ENCODE measurements at regions not wholly inside any gene's neighbourhood (a gene's known extent, or its start where the extent isn't known, plus 50 kb on each side); places are given as distances from the start of the nearest gene placed in this dataset.
"Not testable (repeated sequence)": the region's sequence is repeated elsewhere in the genome, so short reads cannot be mapped to it uniquely, and the experiment has no call there.

DNA sequence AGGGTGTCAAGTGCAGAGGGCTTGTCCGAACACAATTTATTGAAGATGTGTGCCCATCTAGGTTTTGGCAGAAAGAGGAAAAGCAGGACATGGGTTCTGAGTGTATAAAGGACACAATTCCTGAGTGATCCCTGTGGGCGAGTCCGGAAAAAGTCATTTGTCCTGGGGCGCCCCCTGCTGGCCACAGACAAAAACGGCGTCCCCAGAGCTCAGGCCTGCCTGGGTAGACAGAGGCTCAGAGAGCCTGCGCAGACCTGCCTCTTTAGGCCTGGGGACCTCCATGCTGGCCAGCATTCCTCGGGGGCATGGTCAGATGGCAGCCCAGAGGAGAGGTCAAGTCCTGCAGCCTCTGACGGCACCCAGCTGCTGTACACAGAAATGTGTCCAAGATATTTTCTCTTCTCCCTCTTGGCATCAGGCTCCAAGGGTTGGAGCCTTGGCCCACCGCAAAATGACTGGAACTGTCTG is 65.5 kb upstream of the LRP8 start:
- peak; percentile 50 for DNase-seq (ENCODE audit: low read depth)
- no peak overlapping the region for H3K4me3 ChIP-seq (ENCODE audit: low read length)
- TF ChIP-seq, protein P1, sequence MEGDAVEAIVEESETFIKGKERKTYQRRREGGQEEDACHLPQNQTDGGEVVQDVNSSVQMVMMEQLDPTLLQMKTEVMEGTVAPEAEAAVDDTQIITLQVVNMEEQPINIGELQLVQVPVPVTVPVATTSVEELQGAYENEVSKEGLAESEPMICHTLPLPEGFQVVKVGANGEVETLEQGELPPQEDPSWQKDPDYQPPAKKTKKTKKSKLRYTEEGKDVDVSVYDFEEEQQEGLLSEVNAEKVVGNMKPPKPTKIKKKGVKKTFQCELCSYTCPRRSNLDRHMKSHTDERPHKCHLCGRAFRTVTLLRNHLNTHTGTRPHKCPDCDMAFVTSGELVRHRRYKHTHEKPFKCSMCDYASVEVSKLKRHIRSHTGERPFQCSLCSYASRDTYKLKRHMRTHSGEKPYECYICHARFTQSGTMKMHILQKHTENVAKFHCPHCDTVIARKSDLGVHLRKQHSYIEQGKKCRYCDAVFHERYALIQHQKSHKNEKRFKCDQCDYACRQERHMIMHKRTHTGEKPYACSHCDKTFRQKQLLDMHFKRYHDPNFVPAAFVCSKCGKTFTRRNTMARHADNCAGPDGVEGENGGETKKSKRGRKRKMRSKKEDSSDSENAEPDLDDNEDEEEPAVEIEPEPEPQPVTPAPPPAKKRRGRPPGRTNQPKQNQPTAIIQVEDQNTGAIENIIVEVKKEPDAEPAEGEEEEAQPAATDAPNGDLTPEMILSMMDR (conservative IDR thresholded peaks at IDR 0.05; ENCODE audit: low read length), result peak; percentile 77

DNA sequence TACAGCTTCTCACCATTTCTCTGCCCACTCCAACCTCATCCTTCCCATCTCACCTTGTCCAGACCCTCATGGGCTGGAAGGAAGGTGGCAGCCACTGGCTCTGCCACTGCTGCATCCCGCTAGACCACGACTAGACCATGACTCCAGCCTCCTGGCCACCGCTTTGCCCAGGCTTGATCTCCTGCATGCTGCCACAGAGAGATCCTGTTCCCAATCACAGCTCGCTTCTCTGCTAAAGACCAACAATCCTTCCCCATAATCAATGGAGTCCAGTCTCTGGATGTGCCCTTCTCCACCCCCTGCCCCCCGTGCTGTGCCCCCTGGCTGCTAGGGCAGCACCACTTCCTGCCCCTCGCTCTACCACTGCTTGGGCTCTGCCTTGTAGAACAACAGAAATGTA is 64.9 kb upstream of the DMRTB1 start:
- DNase-seq (ENCODE audit: low read depth), result no peak
- no peak overlapping the region for H3K4me3 ChIP-seq (ENCODE audit: low read length)
- TF ChIP-seq, protein P1 (conservative IDR thresholded peaks at IDR 0.05; ENCODE audit: low read length), result no peak

DNA sequence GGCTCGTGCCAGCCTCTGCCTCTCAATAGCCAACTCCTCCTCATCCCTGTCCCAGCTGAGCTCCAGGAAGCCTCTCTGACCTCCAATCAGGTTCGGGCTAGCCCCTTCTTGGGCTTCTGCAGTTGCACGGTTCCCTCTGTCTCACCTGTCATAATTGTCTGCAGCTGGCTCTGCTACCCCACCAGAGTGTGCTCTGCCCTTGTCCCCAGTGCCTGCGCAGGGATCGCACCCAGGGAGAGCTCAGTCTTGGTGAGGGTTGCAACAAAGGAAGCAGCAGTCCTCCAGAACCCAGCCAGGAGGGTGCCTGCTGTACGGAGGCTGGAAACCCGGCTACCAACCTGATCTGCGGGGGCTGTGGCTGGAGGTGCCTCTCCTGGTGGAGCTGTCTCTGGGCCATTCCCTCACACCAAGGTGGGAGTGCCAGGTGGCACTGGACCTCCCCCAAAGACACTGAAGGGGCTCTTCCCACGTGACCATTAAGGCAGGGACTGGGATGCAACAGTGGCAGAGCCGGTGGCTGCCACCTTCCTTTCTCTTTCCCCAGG is 63.5 kb upstream of the DMRTB1 start:
- DNase-seq (ENCODE audit: low read depth), result no peak
- TF ChIP-seq, protein P1 (conservative IDR thresholded peaks at IDR 0.05; ENCODE audit: low read length), result no peak
- H3K4me3 ChIP-seq (ENCODE audit: low read length), result no peak overlapping the region

DNA sequence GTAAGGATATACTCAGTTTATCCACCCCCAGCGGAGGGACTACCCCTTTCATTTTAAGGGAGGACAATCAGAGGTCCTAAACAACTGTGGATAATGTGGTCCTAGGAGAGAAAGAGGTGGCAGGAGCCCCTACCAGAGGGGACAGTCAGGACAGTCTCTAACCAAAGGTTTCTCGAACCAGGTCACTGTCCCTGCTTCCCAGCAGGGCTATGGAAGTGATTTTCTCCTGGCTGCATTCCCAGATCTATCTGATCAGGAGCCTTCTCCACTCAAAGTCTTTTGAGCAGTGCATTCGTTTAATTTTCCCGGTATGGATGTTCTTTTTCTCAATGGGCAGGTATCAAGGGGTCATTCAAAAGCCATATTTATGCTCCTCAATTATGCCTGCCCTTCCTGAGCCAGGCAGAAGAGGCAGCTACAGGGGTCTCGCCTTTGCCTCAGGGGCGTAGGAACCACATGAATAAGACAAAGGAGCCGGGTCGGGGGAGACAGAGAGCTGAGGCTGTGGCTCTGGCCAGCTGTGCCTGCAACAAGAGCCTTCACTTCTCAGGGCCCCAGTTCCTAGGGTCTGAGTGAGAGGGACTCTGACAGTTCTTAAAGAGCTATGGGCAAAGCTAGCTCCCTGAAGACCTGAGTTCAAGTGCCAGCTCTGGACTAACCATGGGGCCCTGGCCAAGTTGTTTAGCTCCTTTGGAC is 62.5 kb upstream of the DMRTB1 start:
- no peak overlapping the region for H3K4me3 ChIP-seq (ENCODE audit: low read length)
- TF ChIP-seq, protein P1 (conservative IDR thresholded peaks at IDR 0.05; ENCODE audit: low read length), result no peak
- DNase-seq (ENCODE audit: low read depth), result no peak

DNA sequence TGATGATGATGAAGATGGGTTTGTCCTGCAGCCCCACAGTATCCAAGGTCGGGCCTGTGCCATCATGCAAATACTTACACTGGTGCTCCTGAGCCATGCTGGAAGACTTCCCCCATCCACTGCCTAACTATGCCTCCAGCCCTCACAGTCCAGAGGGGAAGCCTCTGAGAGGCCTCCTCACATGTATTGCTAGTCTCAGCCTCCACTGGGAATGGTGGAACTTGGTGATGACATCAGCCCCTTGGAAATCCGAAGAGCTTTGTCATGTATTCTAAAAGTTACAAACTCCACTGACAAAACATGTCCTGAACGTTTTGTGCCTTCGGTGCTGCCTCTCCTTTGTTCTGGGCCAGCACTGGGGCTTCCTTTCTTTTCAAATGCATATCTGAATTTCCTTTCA is 61.1 kb upstream of the DMRTB1 start:
- no peak overlapping the region for H3K4me3 ChIP-seq (ENCODE audit: low read length)
- TF ChIP-seq, protein P1 (conservative IDR thresholded peaks at IDR 0.05; ENCODE audit: low read length), result no peak
- DNase-seq (ENCODE audit: low read depth), result no peak

DNA sequence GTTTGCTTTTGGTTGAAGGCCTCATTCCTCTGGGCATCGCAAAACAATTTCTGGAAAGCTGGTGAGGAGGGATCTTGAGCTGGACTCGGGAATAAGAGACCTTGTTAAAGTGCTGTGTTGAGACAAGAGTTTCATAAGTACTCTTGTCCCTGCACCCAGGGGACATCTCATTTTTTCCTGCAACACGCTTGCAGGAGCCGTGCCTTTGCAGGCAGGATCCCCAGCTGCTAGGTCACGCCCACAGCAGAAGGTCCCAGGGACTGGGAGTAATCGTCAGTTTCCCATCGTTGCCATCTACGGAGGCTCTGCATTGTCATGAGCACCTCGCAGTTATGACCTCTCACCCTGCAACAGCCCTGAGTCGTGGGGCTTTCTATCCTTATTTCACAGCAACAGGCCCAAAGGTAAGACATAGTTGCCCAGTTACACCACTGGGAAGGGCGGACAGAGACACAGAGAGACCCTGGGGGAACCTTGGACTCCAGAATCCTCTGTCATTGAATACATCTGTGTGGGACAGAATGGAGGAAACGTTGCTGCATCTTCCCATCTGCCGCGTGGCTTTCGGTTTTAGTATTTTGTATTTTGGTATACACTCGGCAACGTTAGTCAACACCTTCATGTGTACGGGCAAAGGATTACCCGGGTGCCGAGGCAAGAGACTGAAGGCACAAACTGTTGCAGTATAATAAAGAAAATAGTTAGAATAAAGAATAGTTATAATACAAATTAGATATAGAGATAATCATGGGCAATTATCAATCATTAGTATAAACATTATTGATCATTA is 60.4 kb upstream of the DMRTB1 start:
- TF ChIP-seq, protein P1 (conservative IDR thresholded peaks at IDR 0.05; ENCODE audit: low read length), result no peak
- no peak overlapping the region for H3K4me3 ChIP-seq (ENCODE audit: low read length)
- no peak for DNase-seq (ENCODE audit: low read depth)

DNA sequence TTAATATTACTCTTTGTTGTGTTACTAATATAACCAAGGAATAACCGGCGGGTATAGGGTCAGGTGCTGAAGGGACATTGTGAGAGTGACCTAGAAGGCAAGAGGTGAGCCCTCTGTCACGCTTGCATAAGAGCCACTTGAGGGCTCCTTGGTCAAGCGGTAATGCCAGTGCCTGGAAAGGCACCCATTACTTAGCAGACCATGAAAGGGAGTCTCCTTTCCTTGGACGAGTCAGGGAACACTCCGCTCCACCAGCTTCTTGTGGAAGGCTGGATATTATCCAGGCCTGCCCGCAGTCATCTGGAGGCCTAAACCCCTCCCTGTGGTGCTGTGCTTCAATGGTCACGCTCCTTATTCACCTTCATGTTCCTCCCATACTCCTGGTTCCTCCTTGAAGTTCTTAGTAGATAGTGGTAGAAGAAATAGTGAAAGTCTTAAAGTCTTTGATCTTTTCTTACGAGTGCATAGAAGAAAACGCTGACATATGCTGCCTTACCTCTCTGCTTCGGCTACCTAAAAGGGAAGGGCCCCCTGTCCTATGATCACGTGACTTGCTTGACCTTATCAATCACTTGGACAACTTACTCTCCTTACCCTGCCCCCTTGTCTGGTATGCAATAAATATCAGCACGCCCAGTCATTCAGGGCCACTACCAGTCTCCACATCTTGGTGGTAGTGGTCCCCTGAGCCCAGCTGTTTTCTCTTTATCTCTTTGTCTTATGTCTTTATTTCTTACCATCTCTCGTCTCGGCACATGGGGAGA is 59.6 kb upstream of the DMRTB1 start:
- DNase-seq (ENCODE audit: low read depth); H3K4me3 ChIP-seq (ENCODE audit: low read length): not testable (repeated sequence)
